GM21526 (cell line): ENCODE measurements at regions not wholly inside any gene's neighbourhood (a gene's known extent, or its start where the extent isn't known, plus 50 kb on each side); places are given as distances from the start of the nearest gene placed in this dataset.
"Not testable (repeated sequence)": the region's sequence is repeated elsewhere in the genome, so short reads cannot be mapped to it uniquely, and the experiment has no call there.

Source experiments
- ATAC-seq: cut with Tn5 transposase; IDR thresholded peaks from one replicate; pipeline ENCODE4 v1.9.1; 2021; ENCODE audit warnings: moderate library complexity; ENCODE audit not compliant: unreplicated experiment, low FRiP score

GRCh38 chr9:81088341-81088740, 601.0 kb downstream of the TLE1 start:
- no peak for ATAC-seq

- no peak for ATAC-seq
These were observed 602.9 kb downstream of the TLE1 start for GRCh38 chr9:81086416-81086815.

- peak; percentile 90 for ATAC-seq
These were observed 605.4 kb downstream of the TLE1 start for GRCh38 chr9:81083854-81084512.

GRCh38 chr9:81083067-81083466, 606.3 kb downstream of the TLE1 start:
- ATAC-seq = no peak

- ATAC-seq = no peak
These were observed 607.1 kb downstream of the TLE1 start for GRCh38 chr9:81082221-81082620.

GRCh38 chr9:81080900-81081299, 608.4 kb downstream of the TLE1 start:
- ATAC-seq = no peak

GRCh38 chr9:81080185-81080584, 609.2 kb downstream of the TLE1 start:
- no peak for ATAC-seq

- ATAC-seq = no peak
These were observed 610.3 kb downstream of the TLE1 start for GRCh38 chr9:81079055-81079454.

GRCh38 chr9:81078555-81078954, 610.8 kb downstream of the TLE1 start:
- no peak for ATAC-seq

- peak; percentile 81 for ATAC-seq
These were observed 611.8 kb downstream of the TLE1 start for GRCh38 chr9:81077572-81077971.

GRCh38 chr9:81076131-81076530, 613.2 kb downstream of the TLE1 start:
- no peak for ATAC-seq

GRCh38 chr9:81074221-81074620, 615.1 kb downstream of the TLE1 start:
- no peak for ATAC-seq

- no peak for ATAC-seq
These were observed 615.5 kb downstream of the TLE1 start for GRCh38 chr9:81073821-81074220.

- no peak for ATAC-seq
These were observed 616.6 kb downstream of the TLE1 start for GRCh38 chr9:81072758-81073157.

- no peak for ATAC-seq
These were observed 618.2 kb downstream of the TLE1 start for GRCh38 chr9:81071108-81071507.

GRCh38 chr9:81070689-81071088, 618.7 kb downstream of the TLE1 start:
- ATAC-seq = no peak

GRCh38 chr9:81069923-81070322, 619.4 kb downstream of the TLE1 start:
- ATAC-seq = no peak

- ATAC-seq = no peak
These were observed 620.1 kb downstream of the TLE1 start for GRCh38 chr9:81069038-81069795.

- ATAC-seq = not testable (repeated sequence)
These were observed 626.4 kb downstream of the TLE1 start for GRCh38 chr9:81062995-81063394.

GRCh38 chr9:81058782-81059181, 630.6 kb downstream of the TLE1 start:
- no peak for ATAC-seq

- no peak for ATAC-seq
These were observed 635.9 kb downstream of the TLE1 start for GRCh38 chr9:81053298-81054025.
